Activated B cell treated with CpG ODN at 0.5 μM for 24 hours (primary cell): ENCODE measurements at regions not wholly inside any gene's neighbourhood (a gene's known extent, or its start where the extent isn't known, plus 50 kb on each side); places are given as distances from the start of the nearest gene placed in this dataset.
"Not testable (repeated sequence)": the region's sequence is repeated elsewhere in the genome, so short reads cannot be mapped to it uniquely, and the experiment has no call there.

Experiments
- ATAC-seq: fragments of 200-7000 bp; cut with Tn5 transposase; one replicate; pipeline ENCODE4 v1.10.0; 2021; ENCODE audit warnings: low read depth, mild to moderate bottlenecking, moderate library complexity
- CTCF ChIA-PET: fragments of 350-600 bp; sonication (Branson Sonifier 250); formaldehyde crosslinking; loops from one replicate; lab custom pipeline; 2021; ENCODE audit warnings: antibody characterized with exemption; lab: Charles Lee
- POLR2A ChIA-PET: fragments of 350-600 bp; sonication (Branson Sonifier 250); formaldehyde crosslinking; loops from one replicate; lab custom pipeline; 2021; ENCODE audit warnings: antibody characterized with exemption; lab: Charles Lee
- DNase-seq: peaks from one replicate; pipeline ENCODE4 v3.0.0; 2022
- H3K27ac Mint-ChIP-seq: one replicate; pipeline ENCODE4 v1.8.0; 2020; ENCODE audit warnings: mixed read lengths
- H3K27me3 Mint-ChIP-seq: one replicate; pipeline ENCODE4 v1.8.0; 2021; ENCODE audit warnings: mixed read lengths
- H3K36me3 Mint-ChIP-seq: one replicate; pipeline ENCODE4 v1.8.0; 2021; ENCODE audit warnings: low read depth, mixed read lengths
- H3K4me1 Mint-ChIP-seq: one replicate; pipeline ENCODE4 v1.8.0; 2021; ENCODE audit warnings: mixed read lengths
- H3K4me3 Mint-ChIP-seq: one replicate; pipeline ENCODE4 v1.8.0; 2020; ENCODE audit warnings: mild to moderate bottlenecking, mixed read lengths
- H3K9me3 Mint-ChIP-seq: one replicate; pipeline ENCODE4 v1.8.0; 2020; ENCODE audit warnings: mixed read lengths
- intact Hi-C: fragments of 100-400 bp; cut with micrococcal nuclease; formaldehyde crosslinking; loops from one replicate; pipeline ENCODE4 v1.15.1; 2024
- TF ChIP-seq, protein P1 (sequence below): fragments of 200-600 bp; IDR thresholded peaks from one replicate; pipeline ENCODE4 v1.8.0; 2022; ENCODE audit warnings: antibody characterized with exemption, mild to moderate bottlenecking

DNA sequence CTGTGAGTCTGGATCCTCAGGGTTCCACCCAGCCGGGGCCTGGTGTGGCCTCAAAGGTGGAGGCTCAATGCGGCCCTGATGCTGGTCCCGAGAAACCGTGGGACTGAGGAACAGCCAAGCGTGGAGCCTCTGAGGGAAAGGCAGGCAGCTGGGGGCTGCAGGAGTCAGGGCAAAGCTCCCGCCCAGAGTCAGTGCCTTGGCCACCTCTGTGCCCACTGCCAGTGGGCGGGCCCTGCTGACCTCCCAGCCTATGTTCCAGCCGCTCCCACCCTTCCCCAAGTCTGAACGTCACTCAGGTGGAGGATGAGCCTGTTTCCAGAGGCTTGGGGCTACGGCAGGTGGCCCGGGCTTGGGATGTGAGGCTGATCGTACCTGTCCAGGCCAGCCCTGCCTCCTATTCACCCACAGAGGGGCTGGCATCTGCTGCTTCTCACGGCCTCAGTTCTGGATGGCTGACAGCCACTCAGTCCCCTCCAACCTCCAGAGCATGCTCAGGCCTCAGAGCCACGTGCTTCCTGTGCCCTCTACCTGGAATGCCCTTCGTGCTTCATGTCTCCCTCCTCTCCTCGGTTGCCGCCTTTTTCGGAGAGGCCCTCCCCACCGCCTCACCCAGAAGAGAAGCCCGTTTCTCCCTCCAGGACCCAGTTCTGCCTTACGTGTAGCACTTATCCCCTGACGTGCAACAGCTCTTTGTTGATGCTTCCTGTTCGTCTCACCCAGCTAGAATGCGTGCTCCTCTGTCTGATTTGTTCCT, 94.1 kb upstream of the LRPAP1 start:
- ATAC-seq, H3K4me3 Mint-ChIP-seq, DNase-seq, CTCF ChIA-PET, H3K9me3 Mint-ChIP-seq, POLR2A ChIA-PET, H3K27ac Mint-ChIP-seq, intact Hi-C loops, H3K4me1 Mint-ChIP-seq, H3K36me3 Mint-ChIP-seq: not testable (repeated sequence)
- H3K27me3 Mint-ChIP-seq: peaks cover 24% of the 10 kb centered on the region

GRCh38 chr4:3625286-3625875, 93.2 kb upstream of the LRPAP1 start:
- H3K9me3 Mint-ChIP-seq, POLR2A ChIA-PET: not testable (repeated sequence)

DNA sequence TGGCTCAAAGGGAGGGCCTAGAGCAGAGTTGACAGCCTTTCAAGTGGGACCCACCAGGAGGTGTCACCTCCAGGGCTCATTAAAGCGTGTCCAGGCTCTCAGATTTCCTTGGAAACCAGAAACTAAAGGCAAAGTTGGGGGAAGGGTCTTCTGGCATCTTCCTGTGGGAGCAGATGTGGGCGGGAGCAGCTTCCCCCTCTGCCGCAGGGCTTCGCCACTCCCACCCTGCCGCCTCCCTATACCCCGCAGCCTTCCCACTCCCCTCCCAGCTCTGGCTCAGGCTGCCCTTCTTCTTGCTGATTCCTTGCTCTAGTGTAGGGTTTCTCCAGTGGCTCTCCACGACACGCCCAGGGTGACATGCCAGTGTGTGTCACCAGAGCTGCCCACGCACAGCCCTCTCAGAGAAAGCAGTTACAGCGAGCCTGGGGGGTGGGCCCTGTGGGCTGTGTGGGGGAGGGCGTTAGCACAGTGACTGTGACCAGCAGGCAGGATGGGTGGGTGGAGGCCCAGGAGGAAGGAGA, 91.6 kb upstream of the LRPAP1 start:
- DNase-seq, H3K4me3 Mint-ChIP-seq, CTCF ChIA-PET, H3K4me1 Mint-ChIP-seq, ATAC-seq, intact Hi-C loops, H3K36me3 Mint-ChIP-seq, H3K9me3 Mint-ChIP-seq, H3K27ac Mint-ChIP-seq, POLR2A ChIA-PET: not testable (repeated sequence)
- H3K27me3 Mint-ChIP-seq: peaks cover 25% of the 10 kb centered on the region

More at GRCh38 chr4:3625286-3625875, 93.2 kb upstream of the LRPAP1 start:
- H3K4me3 Mint-ChIP-seq, ATAC-seq, H3K4me1 Mint-ChIP-seq, H3K27ac Mint-ChIP-seq, intact Hi-C loops, H3K36me3 Mint-ChIP-seq, CTCF ChIA-PET, DNase-seq: not testable (repeated sequence)
- peaks cover 24% of the 10 kb centered on the region for H3K27me3 Mint-ChIP-seq

GRCh38 chr4:3623106-3623505, 90.9 kb upstream of the LRPAP1 start:
- ChIA-PET CTCF (no interaction called here), POLR2A (no interaction called here)
- peaks cover 3% of the 10 kb centered on the region for H3K4me1 Mint-ChIP-seq
- TF ChIP-seq, protein P1, sequence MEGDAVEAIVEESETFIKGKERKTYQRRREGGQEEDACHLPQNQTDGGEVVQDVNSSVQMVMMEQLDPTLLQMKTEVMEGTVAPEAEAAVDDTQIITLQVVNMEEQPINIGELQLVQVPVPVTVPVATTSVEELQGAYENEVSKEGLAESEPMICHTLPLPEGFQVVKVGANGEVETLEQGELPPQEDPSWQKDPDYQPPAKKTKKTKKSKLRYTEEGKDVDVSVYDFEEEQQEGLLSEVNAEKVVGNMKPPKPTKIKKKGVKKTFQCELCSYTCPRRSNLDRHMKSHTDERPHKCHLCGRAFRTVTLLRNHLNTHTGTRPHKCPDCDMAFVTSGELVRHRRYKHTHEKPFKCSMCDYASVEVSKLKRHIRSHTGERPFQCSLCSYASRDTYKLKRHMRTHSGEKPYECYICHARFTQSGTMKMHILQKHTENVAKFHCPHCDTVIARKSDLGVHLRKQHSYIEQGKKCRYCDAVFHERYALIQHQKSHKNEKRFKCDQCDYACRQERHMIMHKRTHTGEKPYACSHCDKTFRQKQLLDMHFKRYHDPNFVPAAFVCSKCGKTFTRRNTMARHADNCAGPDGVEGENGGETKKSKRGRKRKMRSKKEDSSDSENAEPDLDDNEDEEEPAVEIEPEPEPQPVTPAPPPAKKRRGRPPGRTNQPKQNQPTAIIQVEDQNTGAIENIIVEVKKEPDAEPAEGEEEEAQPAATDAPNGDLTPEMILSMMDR: no peak
- no peaks in the 10 kb centered on the region for H3K36me3 Mint-ChIP-seq
- no peak overlapping the region for H3K27ac Mint-ChIP-seq
- no peaks in the 10 kb centered on the region for H3K9me3 Mint-ChIP-seq
- ATAC-seq (no peak), DNase-seq (no peak)
- intact Hi-C loops: no loop called here
- H3K27me3 Mint-ChIP-seq: peaks cover 25% of the 10 kb centered on the region
- H3K4me3 Mint-ChIP-seq: no peak overlapping the region

DNA sequence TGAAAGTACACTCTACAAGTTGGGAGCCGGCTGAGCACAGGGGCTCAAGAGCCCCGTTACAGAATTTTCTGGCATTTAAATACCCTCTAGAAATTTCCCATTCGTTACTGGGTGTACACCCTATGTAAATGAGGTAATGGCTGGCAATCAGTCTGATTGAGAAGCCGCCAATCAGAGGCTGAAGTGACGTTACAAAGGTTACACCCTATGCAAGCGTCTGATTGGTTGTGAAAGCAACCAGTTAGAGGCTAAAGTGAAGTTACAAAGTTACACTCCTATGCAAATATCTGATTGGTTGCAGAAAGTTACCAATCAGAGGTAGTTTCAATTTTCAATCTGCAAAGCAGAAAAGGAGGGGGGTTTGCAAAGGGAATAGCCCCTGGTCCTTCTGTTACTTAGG, 88.1 kb upstream of the LRPAP1 start:
- CTCF ChIA-PET, H3K4me3 Mint-ChIP-seq, H3K4me1 Mint-ChIP-seq, H3K9me3 Mint-ChIP-seq, H3K36me3 Mint-ChIP-seq, ATAC-seq, H3K27ac Mint-ChIP-seq, DNase-seq, intact Hi-C loops: not testable (repeated sequence)
- POLR2A ChIA-PET: interaction anchor here (0.6 kb wide), 1 partner anchor 839 kb away, joined by 4 read pairs; no protein-coding TSS in a partner anchor
- peaks cover 25% of the 10 kb centered on the region for H3K27me3 Mint-ChIP-seq

- POLR2A ChIA-PET, H3K36me3 Mint-ChIP-seq, DNase-seq, H3K4me3 Mint-ChIP-seq, H3K27ac Mint-ChIP-seq, H3K9me3 Mint-ChIP-seq, H3K4me1 Mint-ChIP-seq, ATAC-seq, CTCF ChIA-PET, intact Hi-C loops: not testable (repeated sequence)
- peaks cover 20% of the 10 kb centered on the region for H3K27me3 Mint-ChIP-seq
Observed at GRCh38 chr4:3619698-3620097, 87.5 kb upstream of the LRPAP1 start.

GRCh38 chr4:3618341-3618740, 86.1 kb upstream of the LRPAP1 start:
- H3K27ac Mint-ChIP-seq, H3K4me1 Mint-ChIP-seq, H3K9me3 Mint-ChIP-seq, H3K4me3 Mint-ChIP-seq, POLR2A ChIA-PET, intact Hi-C loops, H3K36me3 Mint-ChIP-seq, DNase-seq, CTCF ChIA-PET, ATAC-seq: not testable (repeated sequence)
- peaks cover 14% of the 10 kb centered on the region for H3K27me3 Mint-ChIP-seq
